Stimulated activated CD4-positive, alpha-beta T cell treated with anti-CD3 and anti-CD28 coated beads, Interleukin-4, amount 100 ng/mL, for 4 hours (primary cell): ENCODE measurements at regions not wholly inside any gene's neighbourhood (a gene's known extent, or its start where the extent isn't known, plus 50 kb on each side); places are given as distances from the start of the nearest gene placed in this dataset.
"Not testable (repeated sequence)": the region's sequence is repeated elsewhere in the genome, so short reads cannot be mapped to it uniquely, and the experiment has no call there.

Source experiments
- DNase-seq, 2 experiments: peaks; one replicate each; pipeline ENCODE4 v3.0.0-alpha.2; 2020

DNA sequence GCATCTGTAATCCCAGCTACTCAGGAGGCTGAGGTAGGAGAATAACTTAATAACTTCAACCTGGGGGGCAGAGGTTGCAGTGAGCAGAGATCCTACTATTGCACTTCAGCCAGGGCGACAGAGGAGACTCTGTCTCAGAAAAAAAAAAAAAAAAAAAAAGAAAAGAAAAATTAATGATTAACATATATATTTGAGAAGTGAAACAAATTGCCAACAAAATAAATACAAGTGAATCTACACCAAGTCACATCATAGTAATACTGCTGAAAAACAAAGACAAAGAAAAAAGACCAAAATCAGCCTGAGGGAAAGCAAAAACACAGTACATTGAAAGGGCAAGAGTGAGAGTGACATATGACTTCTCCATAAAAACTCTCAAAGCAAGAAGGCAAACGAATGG is 123.7 kb downstream of the CASP12 start:
- no peak for DNase-seq

DNA sequence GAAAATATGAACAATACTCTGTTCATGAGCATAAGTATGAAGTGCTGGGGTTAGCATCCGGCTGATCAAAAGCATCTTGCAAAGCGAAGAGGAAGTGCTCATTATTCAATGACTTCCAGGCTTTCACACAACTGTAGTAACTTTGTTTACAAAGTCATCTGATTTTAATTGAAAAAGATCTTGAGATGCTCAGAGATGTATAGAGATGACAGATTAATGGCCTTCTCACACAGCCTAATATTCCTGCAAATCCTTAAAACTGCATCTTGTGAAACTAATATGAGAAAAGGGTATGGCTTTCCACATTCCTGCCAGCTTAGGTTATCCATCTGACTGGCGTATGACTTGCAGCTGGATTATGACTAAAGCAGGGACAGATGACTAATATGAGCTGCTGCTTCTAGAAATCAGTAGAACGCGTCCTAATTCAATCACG is 125.4 kb downstream of the CASP12 start:
- DNase-seq = no peak

DNA sequence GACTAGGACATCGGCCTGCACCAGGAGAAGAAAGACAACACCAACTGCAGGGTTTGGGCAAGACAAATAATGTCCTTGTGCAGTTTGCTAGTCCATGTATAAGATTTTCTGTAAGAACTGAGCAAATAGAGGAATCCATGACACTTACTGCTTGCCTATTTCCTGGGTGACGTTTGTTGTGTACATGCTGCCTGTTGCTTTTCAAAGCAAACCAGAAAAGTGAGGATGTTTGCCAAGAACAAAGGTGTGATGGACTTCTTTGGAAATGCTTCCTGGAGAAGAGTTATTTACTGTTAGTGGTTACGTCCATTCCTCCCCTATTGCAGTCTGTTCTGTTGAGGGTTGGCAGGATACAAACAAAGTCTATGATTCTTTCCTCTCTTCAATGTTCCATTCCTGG is 126.5 kb downstream of the CASP12 start:
- DNase-seq = no peak

DNA sequence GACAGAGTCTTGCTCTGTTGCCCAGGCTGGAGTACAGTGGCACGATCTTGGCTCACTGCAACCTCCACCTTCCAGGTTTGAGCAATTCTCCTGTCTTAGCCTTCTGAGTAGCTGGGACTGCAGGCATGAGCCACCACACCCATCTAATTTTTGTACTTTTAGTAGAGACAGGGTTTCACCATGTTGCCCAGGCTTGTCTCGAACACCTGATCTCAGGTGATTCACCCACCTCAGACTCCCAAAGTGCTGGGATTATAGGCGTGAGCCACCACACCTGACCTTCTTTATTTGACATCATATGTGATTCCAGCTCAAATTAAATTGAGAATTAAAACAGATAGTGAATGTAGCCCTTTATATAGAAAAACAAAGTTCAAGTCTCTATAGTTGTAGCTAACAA is 127.2 kb downstream of the CASP12 start:
- DNase-seq = not testable (repeated sequence)

DNA sequence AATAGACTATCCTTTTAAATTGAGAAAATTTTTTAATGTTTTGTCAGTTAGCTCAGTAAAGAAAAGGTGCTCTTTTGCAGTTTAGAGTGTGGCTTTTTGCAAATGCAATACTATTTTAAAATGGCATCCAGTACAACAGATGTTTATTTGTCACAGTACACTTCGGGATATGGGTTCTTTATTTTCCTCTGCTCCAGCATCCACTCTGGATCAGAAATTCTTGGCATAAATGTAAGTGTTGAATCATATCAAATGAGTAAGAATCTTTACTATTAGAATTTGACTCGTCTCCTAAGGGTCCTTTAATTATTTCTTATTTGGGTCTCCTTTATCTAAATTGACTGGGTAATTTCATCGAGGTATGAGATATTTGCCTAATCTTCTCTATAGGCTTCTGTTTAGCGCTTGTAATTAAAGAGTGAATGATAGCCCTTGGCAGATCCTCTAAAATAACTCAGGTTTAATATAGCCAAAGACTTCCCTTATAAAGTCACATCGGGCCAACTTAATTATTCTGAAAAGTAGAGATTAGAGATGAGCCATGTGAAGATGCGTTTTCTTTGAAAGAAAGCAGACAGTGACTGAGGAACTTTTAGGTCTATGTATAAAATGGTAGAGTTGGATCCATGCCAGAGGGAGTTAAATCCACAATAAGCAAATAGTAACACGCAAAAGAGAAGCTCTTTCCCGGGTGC is 132.7 kb downstream of the CASP12 start:
- no peak for DNase-seq

DNA sequence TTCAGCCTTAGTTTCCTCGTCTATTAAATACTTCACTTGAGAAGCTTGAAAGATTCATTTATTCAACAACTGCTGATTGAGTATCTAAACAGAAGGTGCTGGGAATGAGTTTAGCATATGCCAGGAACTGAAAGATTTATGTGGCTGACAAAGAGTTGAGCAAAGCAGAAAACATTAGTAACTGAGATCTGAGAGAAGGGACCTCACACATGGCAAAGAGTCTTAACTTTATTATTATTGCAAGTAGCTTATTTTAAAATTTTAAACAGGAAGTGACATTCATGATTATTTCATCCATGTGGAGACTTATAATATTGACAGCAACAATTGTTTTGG is 133.6 kb downstream of the CASP12 start:
- no peak for DNase-seq

DNA sequence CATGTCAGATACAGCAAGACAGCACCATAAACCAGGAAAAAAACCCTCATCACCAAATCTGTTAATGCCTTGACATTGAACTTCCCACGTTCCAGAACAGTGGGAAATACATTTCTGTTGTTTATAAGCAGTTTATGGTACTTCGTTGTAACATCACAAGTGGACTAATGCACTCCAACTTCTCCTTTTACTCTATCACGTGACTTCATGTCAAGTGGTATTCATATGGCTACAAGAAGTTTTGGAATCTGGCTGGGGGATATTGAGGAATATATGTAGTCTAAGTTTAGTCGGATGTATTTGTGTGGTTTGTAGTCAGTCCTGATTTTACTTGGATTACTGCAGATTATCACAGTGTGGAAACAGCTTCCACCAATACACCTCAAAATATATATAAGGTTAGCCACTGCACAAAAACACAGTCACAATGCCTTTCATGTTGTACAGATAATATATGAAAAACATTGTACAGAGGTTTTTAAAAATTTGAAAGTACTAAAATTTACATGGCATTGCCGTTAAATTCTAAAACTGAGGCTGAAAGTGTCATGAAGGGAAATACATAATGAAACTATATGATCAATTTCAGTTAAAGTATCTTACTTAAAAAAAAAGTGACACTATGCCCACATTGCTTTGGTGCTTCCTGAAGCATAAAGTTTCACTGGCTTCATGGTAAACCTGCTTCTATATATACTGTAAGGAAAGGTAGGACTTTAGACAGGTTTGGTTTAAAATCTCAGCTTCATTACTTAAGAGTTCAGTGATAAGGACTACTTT is 134.1 kb downstream of the CASP12 start:
- no peak for DNase-seq

DNA sequence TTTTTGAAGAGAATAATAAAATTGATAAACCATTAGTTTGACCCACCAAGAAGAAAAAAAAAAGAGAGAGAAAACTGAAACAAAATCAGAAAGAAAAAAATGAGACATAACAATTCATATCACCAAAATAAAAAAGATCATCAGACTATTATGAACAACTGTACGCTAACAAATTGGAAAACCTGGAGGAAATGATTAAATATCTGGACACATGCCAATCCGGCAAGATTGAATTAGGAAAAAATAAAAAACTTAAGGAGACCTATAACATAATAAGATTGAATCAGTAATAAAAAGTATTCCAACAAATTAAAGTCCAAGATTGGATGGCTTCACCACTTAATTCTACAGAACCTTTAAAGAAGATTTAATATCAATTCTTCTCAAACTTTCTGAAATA is 136.7 kb downstream of the CASP12 start:
- no peak for DNase-seq

DNA sequence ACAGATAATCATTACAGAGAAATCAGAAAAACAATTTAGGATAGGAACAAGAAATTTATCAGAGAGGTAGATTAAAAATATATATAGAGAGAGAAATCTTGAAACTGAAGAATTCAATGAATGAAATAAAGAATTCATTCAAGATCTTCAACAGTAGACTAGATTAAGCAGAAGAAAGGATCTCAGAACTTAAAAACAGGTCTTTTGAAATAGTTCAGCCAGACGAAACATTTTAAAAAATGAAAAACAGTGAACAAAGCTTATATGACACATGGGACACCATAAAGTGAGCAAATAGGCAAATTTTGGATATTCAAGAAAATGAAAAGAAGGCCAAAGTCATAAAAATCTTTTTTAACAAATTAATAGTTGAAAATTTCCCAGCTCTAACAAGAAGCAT is 138.8 kb downstream of the CASP12 start:
- DNase-seq = no peak

DNA sequence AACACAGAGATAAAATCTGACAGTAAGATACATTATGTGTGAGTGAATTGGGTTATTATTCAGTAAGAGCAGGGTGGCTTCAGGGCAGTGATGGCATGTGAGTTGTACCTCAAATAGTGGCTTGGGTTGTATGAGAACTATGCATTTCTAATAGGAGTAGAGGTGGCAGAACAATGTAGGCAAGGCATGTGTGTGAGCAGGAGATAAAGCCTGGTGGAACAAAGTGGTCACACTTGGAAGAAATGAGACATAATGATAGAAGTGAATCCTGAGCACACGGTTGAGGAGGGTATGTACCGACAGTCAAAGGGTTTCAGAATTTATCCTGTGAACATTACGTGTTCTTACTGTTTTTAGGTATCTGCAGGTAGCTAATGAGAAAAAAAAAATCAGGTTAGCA is 159.3 kb downstream of the CASP12 start:
- DNase-seq = no peak

DNA sequence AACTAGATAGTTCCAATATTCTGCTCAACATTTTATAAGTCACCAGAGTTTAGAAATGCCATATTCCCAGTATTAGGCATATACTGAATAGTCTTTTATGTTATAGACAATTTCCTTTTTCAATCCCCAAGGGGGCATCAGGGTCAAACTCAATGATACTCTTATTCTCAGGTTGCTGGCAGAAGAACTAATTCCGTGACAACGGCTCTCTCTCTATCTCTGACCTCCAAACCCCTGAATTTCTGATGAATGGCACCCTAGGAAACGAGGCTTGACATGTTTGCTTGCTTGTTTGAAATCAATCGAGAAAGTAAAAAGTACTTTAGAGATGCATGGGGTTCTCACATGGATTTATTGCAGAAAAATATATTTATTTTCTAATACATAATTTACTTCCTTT is 160.1 kb downstream of the CASP12 start:
- no peak for DNase-seq

DNA sequence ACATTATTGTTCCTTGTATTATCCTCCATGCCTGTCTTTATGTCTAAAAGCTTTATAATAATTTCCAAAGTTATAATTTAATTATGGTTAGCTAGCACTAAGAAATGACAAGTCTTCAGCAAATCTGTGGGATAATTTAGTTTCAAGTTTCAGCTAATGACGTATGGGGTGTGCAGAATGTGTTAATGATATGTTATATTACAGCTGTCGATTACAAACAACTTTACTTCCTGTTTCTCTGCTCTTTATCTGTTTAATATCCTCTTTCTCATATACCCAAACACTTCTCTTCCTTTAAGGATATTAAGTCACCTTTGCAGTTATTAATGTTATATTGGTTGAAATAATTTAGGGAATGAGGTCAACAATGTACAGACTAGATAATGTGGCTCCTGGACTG is 161.8 kb downstream of the CASP12 start:
- no peak for DNase-seq

DNA sequence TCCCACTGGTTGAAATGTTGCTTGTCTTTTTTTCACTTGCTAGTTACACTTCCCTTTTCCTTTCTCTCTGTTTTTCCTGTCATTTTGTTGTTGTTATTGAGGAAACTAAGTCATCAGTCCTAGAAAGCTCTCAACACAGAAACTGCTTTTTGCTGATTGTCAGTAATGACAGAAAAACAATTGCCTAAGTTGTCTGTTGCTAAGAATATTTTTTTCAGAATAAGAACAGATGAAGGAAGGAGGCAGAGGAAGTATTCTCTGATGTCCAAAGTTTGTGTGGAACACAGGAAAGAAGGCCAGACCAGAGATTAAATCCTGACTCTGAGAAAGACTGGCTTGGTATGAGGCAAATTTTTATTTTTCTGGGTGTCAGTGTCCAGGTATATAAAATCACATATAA is 163.3 kb downstream of the CASP12 start:
- DNase-seq = no peak

DNA sequence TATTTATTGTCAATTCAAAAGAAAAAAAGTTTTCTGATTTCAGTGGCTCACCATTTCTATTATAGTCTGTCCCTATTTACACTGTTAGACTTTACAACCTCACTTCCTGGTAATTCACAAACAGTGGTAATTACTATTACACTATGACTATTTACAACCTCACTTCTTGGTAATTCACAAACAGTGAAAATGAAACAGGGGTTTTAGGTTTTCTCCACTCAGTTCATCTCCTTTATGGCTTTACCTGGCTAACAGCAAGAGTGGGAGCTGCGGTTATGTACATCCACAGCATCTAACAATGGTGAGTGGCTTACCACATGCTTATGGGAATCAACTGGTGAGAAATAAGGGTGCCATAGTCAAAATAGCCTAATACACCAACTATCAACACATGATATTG is 166.4 kb downstream of the CASP12 start:
- no peak for DNase-seq

DNA sequence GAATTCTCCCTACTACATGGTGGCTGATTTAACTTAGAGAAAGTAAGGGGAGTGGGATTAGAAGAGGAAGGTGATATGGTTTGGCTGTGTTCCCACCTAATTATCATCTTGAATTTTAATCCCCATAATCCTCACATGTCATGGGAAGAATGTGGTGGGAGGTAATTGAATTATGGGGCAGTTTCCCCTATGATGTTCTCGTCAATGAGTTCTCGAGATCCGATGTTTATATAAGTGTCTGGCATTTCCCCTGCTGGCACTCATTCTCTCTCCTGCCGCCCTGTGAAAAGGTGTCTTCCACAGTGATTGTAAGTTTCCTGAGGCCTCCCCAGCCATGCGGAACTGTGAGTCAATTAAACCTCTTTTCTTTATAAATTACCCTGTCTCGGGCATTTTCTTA is 169.3 kb downstream of the CASP12 start:
- DNase-seq = no peak

DNA sequence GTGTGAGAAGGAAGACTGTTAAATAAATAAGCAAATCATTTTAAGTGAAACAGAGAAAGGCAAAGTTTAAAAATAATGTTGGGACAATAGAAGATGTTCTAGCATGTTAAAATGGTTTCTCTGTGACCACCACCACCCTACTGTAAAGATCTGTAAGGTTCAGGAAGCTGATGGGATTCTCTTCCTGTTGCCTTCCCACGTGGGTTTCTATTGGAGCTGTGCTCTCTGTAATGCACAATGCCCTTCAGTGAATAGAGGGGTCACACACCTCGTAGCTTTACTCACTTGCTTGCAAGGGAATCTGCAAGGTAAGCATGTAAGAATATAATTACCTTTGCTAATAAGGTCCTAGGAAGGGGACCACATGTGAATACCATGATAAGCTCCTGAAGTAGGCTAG is 170.5 kb downstream of the CASP12 start:
- DNase-seq = no peak

DNA sequence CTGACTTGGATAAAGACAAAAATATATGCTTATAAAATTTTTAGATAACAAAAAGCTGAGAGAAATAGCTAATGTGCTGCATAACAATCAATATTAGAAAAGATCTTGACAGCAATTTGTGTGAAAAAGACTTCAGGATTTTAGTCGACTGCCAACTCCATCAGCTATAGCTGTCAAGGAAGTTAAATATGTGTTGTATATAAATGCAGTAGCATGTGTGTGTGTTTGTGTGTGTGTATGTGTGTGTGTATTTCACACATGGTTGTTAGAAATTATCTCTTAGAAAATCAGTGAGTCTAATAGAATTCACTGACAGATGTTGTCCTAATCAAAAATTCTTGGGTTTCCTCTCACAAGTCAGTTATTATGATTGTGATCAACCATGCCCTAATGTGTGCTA is 171.2 kb downstream of the CASP12 start:
- DNase-seq = no peak

DNA sequence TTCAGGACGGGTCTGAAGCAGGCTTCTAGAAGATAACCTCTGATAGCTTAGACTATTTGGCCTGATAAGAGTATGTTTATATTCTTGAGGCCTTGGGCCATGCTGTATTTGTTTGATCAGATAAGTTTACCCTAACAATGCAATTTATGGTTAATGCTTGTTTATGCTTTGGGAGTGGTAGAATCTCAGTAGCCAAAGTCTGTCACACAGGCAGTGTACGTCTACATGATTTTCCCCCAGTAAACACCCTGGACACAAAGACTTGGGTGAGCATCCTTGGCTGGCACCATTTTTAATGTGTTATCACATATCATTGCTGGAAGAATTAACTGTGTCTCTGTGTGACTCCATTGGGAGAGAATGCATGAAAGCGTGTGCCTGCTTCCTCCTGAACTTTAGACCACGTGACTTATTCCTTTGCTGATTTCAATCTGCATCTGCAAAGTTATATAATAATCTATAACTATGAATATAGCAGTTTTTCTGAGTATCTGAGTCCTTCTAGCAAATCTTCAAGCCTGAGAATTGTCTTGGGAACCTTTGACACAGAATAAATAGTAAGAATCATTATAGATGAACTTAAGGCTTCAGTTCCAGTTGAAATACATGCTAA is 172.4 kb downstream of the CASP12 start:
- no peak for DNase-seq

DNA sequence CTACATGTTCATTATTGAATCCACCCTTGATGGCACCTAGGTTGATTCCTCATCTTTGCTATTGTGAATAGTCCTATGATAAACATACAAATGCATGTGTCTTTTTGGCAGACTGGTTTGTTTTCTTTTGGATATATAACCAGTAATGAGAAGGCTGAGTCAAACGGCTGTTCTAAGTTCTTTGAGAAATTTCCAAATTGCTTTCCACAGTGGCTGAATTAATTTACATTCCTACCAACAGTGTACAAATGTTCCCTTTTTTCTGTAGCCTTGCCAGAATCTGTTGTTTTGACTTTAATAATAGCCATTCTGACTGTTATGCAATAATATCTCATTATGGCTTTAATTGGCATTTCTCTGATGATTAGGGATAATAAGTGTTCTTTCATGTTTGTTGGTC is 184.9 kb downstream of the CASP12 start:
- no peak for DNase-seq

DNA sequence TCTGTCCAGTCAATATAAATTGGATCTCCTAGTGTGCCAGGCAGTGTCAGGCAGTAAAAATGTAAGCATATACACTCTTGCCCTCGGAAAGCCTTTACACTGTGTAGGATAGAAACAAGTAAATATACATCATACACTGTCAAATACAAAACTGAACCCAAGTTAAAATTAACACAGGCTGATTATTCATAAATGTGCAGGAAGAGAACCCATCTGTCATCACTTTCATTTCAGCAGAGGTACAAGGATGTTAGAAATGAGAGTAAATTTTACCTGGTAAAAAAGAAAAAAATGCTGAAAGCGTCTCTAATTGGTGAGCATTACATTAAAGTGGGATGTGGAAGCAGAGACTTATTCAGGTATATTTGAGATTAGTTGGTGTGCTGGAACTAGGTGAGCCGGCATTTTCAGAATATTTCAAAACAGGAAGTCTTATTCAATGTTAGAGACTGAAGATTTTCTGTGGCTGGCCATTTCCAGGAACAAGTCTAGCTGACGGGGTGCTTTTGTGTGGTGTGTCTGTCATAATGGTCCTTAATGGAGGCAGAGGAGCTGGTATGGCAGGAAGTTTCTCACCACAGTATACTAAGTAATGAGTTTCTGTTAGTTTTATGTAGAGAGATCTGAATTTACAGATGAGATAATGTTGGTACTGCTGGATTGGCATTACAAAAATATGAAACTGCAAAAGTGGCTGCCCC is 192.6 kb downstream of the CASP12 start:
- DNase-seq = peak; percentile 37 to 77

DNA sequence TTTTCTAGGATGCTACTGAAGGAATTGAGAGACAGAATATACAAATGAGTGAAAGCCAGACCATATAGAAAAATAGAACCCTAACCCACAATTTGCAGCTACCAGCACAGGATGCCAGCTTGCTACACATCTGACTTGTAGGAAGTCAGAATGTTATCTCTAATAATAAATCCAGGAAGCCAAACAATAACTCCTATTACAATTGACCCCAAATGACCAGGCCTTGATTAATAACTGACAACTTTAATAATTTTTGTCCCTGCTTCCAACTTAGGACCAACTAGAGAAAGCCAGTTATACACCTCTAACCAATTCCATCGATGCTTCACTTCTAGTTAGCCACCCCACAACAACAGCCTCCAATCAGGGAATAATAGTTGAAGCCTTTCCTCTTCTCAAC is 193.4 kb downstream of the CASP12 start:
- DNase-seq = no peak

DNA sequence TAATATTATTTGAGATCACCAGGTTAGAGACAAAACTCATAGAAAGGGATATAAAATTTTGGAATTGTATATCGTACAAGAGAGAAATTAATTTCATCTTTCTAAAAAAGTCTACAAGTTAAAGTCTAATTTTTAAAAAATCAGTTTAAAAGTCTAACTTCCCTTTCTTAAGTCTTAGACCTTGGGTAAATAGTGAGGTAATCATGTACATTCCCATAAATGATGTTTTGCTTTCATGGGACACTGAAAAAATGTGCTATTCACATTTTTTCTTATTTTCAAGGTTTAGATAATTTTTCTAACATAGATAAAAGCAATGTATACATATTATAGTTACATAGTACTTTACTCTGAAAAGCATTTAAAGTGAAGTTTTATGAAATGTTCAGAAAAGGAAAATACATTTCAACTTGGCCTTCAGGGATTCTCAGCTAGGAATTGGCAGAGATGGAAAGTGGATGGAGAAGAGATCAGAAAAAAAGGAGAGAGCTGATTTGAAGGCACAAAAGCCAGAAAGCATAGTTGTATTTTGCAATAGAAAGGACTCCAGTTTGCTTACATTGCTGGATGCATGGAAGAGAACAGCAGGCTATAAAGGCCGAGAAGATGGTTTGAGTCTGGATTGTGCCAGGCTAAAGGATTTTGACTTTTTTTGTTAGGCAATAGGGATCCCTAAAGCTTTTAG is 194.0 kb downstream of the CASP12 start:
- DNase-seq = no peak

DNA sequence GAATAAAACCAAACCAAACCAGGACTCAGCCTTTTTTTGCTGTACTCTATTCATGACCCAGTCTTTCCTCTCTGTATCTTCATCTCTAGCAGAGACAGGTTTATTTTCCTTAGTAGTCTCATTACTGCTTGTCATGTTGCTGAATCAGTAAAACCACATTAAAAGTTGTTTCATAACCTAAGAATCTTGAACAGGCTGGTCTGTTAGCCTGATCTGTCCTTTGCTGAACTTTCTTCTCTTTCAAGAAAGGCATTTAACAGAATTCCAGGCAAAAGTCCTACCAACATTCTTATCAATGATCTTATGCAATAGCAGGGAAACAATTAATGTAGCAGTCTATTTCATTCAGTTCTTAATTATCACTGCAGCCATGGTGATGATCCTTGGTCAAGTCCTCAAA is 197.7 kb downstream of the CASP12 start:
- no peak for DNase-seq
